H1 (cell line): ENCODE measurements at regions not wholly inside any gene's neighbourhood (a gene's known extent, or its start where the extent isn't known, plus 50 kb on each side); places are given as distances from the start of the nearest gene placed in this dataset.

Experiments
- TF ChIP-seq, protein P1 (sequence below): IDR thresholded peaks from 2 replicates; pipeline ENCODE4 v1.6.1; 2011; ENCODE audit warnings: low read length, improper control_type of control experiment

DNA sequence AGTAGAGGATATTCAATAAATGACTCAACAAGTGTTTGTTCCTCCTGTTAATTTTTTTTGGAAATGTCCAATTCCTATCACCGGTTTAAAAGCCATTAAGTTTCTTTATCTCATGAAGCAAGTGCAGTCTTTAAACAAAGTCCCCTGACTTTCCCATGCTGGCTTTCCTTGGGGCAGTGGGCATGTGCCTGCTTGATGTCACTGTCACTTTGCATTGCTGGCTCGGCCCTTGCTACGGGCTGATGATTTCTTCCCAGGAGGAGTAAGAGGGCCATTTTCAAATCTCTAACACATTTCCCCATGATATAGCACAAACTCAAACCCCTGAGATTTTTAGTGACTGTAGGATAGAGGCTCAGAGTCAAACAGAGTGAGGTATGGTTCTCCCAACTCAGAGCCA, 275.8 kb upstream of the TENM3 start (continued):
- TF ChIP-seq, protein P1, sequence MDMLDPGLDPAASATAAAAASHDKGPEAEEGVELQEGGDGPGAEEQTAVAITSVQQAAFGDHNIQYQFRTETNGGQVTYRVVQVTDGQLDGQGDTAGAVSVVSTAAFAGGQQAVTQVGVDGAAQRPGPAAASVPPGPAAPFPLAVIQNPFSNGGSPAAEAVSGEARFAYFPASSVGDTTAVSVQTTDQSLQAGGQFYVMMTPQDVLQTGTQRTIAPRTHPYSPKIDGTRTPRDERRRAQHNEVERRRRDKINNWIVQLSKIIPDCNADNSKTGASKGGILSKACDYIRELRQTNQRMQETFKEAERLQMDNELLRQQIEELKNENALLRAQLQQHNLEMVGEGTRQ = no peak
